ENCODE measurements at regions not wholly inside any gene's neighbourhood (a gene's known extent, or its start where the extent isn't known, plus 50 kb on each side); places are given as distances from the start of the nearest gene placed in this dataset.
"Not testable (repeated sequence)": the region's sequence is repeated elsewhere in the genome, so short reads cannot be mapped to it uniquely, and the experiment has no call there.

DNA sequence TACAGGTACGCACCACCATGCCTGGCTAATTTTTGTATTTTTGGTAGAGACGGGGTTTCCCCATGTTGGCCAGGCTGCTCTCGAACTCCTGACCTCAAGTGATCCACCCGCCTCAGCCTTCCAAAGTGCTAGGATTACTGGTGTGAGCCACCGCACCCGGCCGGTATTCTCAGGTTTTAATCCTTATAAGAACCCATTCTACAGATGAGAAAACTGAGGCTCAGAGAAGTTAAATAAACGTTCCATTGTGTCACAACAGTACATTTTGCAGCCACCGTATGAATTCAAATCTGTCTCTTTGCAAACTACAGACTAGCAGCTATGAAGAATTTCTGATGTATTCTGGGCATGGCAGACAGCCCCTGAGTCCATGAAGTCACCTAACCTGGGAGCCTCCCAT lies 60.9 kb upstream of the LAPTM4A start:
- TF ChIP-seq, protein P1, sequence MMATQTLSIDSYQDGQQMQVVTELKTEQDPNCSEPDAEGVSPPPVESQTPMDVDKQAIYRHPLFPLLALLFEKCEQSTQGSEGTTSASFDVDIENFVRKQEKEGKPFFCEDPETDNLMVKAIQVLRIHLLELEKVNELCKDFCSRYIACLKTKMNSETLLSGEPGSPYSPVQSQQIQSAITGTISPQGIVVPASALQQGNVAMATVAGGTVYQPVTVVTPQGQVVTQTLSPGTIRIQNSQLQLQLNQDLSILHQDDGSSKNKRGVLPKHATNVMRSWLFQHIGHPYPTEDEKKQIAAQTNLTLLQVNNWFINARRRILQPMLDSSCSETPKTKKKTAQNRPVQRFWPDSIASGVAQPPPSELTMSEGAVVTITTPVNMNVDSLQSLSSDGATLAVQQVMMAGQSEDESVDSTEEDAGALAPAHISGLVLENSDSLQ (IDR thresholded peaks at IDR 0.05) = not testable (repeated sequence)
- not testable (repeated sequence) for TF ChIP-seq ESRRB (CRISPR knock-in tag; IDR thresholded peaks at IDR 0.05; ENCODE audit: borderline replicate concordance); CTCF (IDR thresholded peaks at IDR 0.05 in 2 of 3, conservative IDR thresholded peaks at IDR 0.05 in 1 of 3; ENCODE audit: insufficient read depth in 2 of 3, low read depth in 1 of 3, low read length in 3 of 3); POLR2A (conservative IDR thresholded peaks at IDR 0.05); SMARCB1 (IDR thresholded peaks at IDR 0.05; ENCODE audit: insufficient read length, low read depth); ARNT (IDR thresholded peaks at IDR 0.05); USF2 (CRISPR knock-in tag; IDR thresholded peaks at IDR 0.05)

Measured in K562 (cell line).